Activated CD8-positive, alpha-beta T cell treated with anti-CD3 and anti-CD28 coated beads for 36 hours (primary cell): ENCODE measurements at regions not wholly inside any gene's neighbourhood (a gene's known extent, or its start where the extent isn't known, plus 50 kb on each side); places are given as distances from the start of the nearest gene placed in this dataset.

Source experiments
- ATAC-seq: fragments of 200-7000 bp; cut with Tn5 transposase; one replicate; pipeline ENCODE4 v1.10.0; 2021; ENCODE audit warnings: mild to moderate bottlenecking, moderate library complexity
- CTCF ChIA-PET: fragments of 350-600 bp; sonication (Branson Sonifier 250); formaldehyde crosslinking; loops from one replicate; lab custom pipeline; 2021; ENCODE audit warnings: antibody characterized with exemption; lab: Charles Lee
- POLR2A ChIA-PET: fragments of 350-600 bp; sonication (Branson Sonifier 250); formaldehyde crosslinking; loops from one replicate; lab custom pipeline; 2021; ENCODE audit warnings: antibody characterized with exemption; lab: Charles Lee
- DNase-seq: peaks from one replicate; pipeline ENCODE4 v3.0.0-alpha.2; 2020
- H3K27ac Mint-ChIP-seq: one replicate; pipeline ENCODE4 v1.8.0; 2021; ENCODE audit warnings: mild to moderate bottlenecking, mixed read lengths
- H3K27me3 Mint-ChIP-seq: one replicate; pipeline ENCODE4 v1.8.0; 2021; ENCODE audit warnings: mixed read lengths
- H3K36me3 Mint-ChIP-seq: one replicate; pipeline ENCODE4 v1.8.0; 2021; ENCODE audit warnings: low read depth, mixed read lengths
- H3K4me1 Mint-ChIP-seq: one replicate; pipeline ENCODE4 v1.8.0; 2021; ENCODE audit warnings: low read depth, mixed read lengths
- H3K4me3 Mint-ChIP-seq: one replicate; pipeline ENCODE4 v1.8.0; 2021; ENCODE audit warnings: mild to moderate bottlenecking, moderate library complexity, mixed read lengths
- H3K9me3 Mint-ChIP-seq: one replicate; pipeline ENCODE4 v1.8.0; 2021; ENCODE audit warnings: mixed read lengths
- CTCF ChIP-seq: fragments of 200-600 bp; IDR thresholded peaks from one replicate; pipeline ENCODE4 v1.8.0; 2022; ENCODE audit warnings: antibody characterized with exemption, mild to moderate bottlenecking
- intact Hi-C: fragments of 100-400 bp; cut with micrococcal nuclease; formaldehyde crosslinking; loops from one replicate; pipeline ENCODE4 v1.10.0; 2022

GRCh38 chr6:74319292-74319691 is 623.3 kb downstream of the CD109 start:
- Mint-ChIP-seq H3K4me3 (no peak overlapping the region), H3K36me3 (no peaks in the 10 kb centered on the region), H3K9me3 (peaks cover 6% of the 10 kb centered on the region), H3K27me3 (no peaks in the 10 kb centered on the region), H3K27ac (no peak overlapping the region), H3K4me1 (no peaks in the 10 kb centered on the region)
- ChIA-PET CTCF (no interaction called here), POLR2A (interaction anchor here (0.9 kb wide), 1 partner anchor 10 kb away, joined by 4 read pairs; no protein-coding TSS in a partner anchor)
- DNase-seq = no peak
- TF ChIP-seq CTCF = no peak
- ATAC-seq = no peak
- intact Hi-C loops = no loop called here

GRCh38 chr6:74318738-74319137 is 622.7 kb downstream of the CD109 start:
- no peak overlapping the region for H3K27ac Mint-ChIP-seq
- ATAC-seq (no peak), DNase-seq (no peak)
- peaks cover 6% of the 10 kb centered on the region for H3K9me3 Mint-ChIP-seq
- ChIA-PET CTCF (no interaction called here), POLR2A (no interaction called here)
- no peak overlapping the region for H3K4me3 Mint-ChIP-seq
- no peaks in the 10 kb centered on the region for H3K36me3 Mint-ChIP-seq
- no peaks in the 10 kb centered on the region for H3K27me3 Mint-ChIP-seq
- H3K4me1 Mint-ChIP-seq = no peaks in the 10 kb centered on the region
- intact Hi-C loops = no loop called here
- TF ChIP-seq CTCF = no peak

GRCh38 chr6:74312081-74312480 is 616.1 kb downstream of the CD109 start:
- Mint-ChIP-seq H3K9me3 (peaks cover 6% of the 10 kb centered on the region), H3K27ac (no peak overlapping the region), H3K4me1 (no peaks in the 10 kb centered on the region), H3K27me3 (no peaks in the 10 kb centered on the region), H3K36me3 (no peaks in the 10 kb centered on the region), H3K4me3 (no peak overlapping the region)
- intact Hi-C loops = no loop called here
- CTCF ChIA-PET = interaction anchor here (1.2 kb wide), 1 partner anchor 11 kb away, joined by 3 read pairs; no protein-coding TSS in a partner anchor
- DNase-seq (no peak), ATAC-seq (no peak)
- no peak for TF ChIP-seq CTCF
- POLR2A ChIA-PET = no interaction called here

GRCh38 chr6:74311431-74311830 is 615.4 kb downstream of the CD109 start:
- no peak overlapping the region for H3K4me3 Mint-ChIP-seq
- ATAC-seq (no peak), DNase-seq (no peak)
- intact Hi-C loops = no loop called here
- POLR2A ChIA-PET = no interaction called here
- TF ChIP-seq CTCF = no peak
- no peaks in the 10 kb centered on the region for H3K36me3 Mint-ChIP-seq
- H3K27me3 Mint-ChIP-seq = no peaks in the 10 kb centered on the region
- H3K9me3 Mint-ChIP-seq = peaks cover 2% of the 10 kb centered on the region
- no peaks in the 10 kb centered on the region for H3K4me1 Mint-ChIP-seq
- no peak overlapping the region for H3K27ac Mint-ChIP-seq
- CTCF ChIA-PET = interaction anchor here (1.2 kb wide), 1 partner anchor 11 kb away, joined by 3 read pairs; no protein-coding TSS in a partner anchor

GRCh38 chr6:74289884-74290283 is 593.9 kb downstream of the CD109 start:
- Mint-ChIP-seq H3K27me3 (no peaks in the 10 kb centered on the region), H3K9me3 (peaks cover 1% of the 10 kb centered on the region), H3K36me3 (no peaks in the 10 kb centered on the region), H3K27ac (no peak overlapping the region), H3K4me1 (no peaks in the 10 kb centered on the region), H3K4me3 (no peak overlapping the region)
- intact Hi-C loops = no loop called here
- DNase-seq = no peak
- TF ChIP-seq CTCF = no peak
- ATAC-seq = no peak
- ChIA-PET CTCF (no interaction called here), POLR2A (no interaction called here)
